C4-2B (cell line): ENCODE measurements at regions not wholly inside any gene's neighbourhood (a gene's known extent, or its start where the extent isn't known, plus 50 kb on each side); places are given as distances from the start of the nearest gene placed in this dataset.
"Not testable (repeated sequence)": the region's sequence is repeated elsewhere in the genome, so short reads cannot be mapped to it uniquely, and the experiment has no call there.

Source experiments
- H3K27ac ChIP-seq: fragments of 450-650 bp; 2 replicates; pipeline ENCODE4 v1.5.1; 2017
- ZFX ChIP-seq: fragments of 450-650 bp; IDR thresholded peaks from 2 replicates; pipeline ENCODE4 v1.6.1; 2017
- TF ChIP-seq, protein P1 (sequence below): fragments of 450-650 bp; conservative IDR thresholded peaks from 2 replicates; pipeline ENCODE4 v1.5.1; 2017; ENCODE audit warnings: mild to moderate bottlenecking

- TF ChIP-seq ZFX, result no peak
- TF ChIP-seq, protein P1, sequence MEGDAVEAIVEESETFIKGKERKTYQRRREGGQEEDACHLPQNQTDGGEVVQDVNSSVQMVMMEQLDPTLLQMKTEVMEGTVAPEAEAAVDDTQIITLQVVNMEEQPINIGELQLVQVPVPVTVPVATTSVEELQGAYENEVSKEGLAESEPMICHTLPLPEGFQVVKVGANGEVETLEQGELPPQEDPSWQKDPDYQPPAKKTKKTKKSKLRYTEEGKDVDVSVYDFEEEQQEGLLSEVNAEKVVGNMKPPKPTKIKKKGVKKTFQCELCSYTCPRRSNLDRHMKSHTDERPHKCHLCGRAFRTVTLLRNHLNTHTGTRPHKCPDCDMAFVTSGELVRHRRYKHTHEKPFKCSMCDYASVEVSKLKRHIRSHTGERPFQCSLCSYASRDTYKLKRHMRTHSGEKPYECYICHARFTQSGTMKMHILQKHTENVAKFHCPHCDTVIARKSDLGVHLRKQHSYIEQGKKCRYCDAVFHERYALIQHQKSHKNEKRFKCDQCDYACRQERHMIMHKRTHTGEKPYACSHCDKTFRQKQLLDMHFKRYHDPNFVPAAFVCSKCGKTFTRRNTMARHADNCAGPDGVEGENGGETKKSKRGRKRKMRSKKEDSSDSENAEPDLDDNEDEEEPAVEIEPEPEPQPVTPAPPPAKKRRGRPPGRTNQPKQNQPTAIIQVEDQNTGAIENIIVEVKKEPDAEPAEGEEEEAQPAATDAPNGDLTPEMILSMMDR, result no peak
- no peak overlapping the region for H3K27ac ChIP-seq
Observed at GRCh38 chr2:129806317-129806716, 173.1 kb upstream of the RAB6C start.

GRCh38 chr2:129806990-129807389 is 172.5 kb upstream of the RAB6C start:
- TF ChIP-seq, protein P1, result no peak
- TF ChIP-seq ZFX, result no peak
- no peak overlapping the region for H3K27ac ChIP-seq

DNA sequence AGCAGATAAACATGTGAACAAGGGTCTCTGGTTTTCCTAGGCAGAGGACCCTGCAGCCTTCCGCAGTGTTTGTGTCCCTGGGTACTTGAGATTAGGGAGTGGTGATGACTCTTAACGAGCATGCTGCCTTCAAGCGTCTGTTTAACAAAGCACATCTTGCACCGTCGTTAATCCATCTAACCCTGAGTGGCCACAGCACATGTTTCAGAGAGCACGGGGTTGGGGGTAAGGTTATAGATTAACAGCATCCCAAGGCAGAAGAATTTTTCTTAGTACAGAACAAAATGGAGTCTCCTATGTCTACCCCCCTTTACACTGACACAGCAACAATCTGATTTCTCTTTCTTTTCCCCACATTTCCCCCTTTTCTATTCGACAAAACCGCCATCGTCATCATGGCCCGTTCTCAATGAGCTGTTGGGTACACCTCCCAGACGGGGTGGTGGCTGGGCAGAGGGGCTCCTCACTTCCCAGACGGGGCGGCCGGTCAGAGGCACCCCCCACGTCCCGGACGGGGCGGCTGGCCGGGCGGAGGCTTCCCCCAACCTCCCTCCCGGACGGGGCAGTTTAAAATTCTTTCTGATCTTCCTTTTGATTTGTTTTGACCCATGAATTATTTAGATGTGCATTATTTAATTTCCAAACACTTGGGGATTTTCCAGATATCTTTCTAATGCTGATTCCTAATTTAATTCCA is 171.7 kb upstream of the RAB6C start:
- not testable (repeated sequence) for H3K27ac ChIP-seq

- TF ChIP-seq ZFX, result no peak
- TF ChIP-seq, protein P1, result no peak
Observed at GRCh38 chr2:129810521-129810920, 168.9 kb upstream of the RAB6C start.

DNA sequence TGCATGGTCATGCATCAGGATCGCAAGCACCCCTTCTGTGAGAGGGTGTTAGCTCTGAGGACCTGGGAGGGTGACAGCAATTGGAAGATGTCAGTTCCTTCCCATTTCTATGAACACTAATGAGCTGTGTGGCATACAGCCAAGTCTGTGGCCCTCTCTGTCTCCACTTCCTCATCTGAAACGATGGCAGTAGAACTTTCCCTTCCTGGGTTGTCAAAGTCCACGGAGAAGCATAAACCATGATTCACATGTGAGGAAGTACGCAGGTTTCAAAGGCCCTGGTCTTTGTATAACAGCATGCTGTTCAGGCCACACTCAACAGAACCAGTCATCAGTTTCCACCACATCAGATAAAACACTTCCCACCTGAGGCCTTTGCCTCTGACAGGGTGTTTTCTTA is 167.4 kb upstream of the RAB6C start:
- TF ChIP-seq ZFX, result no peak
- TF ChIP-seq, protein P1, result no peak
- no peak overlapping the region for H3K27ac ChIP-seq

More at GRCh38 chr2:129810521-129810920, 168.9 kb upstream of the RAB6C start:
- no peak overlapping the region for H3K27ac ChIP-seq

GRCh38 chr2:129812654-129813053 is 166.8 kb upstream of the RAB6C start:
- TF ChIP-seq, protein P1, result no peak
- TF ChIP-seq ZFX, result no peak
- H3K27ac ChIP-seq, result no peak overlapping the region

- no peak overlapping the region for H3K27ac ChIP-seq
- TF ChIP-seq ZFX, result no peak
- TF ChIP-seq, protein P1, result peak; percentile 36
Observed at GRCh38 chr2:129813404-129813803, 166.1 kb upstream of the RAB6C start.

GRCh38 chr2:129816813-129817574 is 162.5 kb upstream of the RAB6C start:
- no peak overlapping the region for H3K27ac ChIP-seq
- TF ChIP-seq ZFX, result no peak
- TF ChIP-seq, protein P1, result no peak
